GM21360 (cell line): ENCODE measurements at regions not wholly inside any gene's neighbourhood (a gene's known extent, or its start where the extent isn't known, plus 50 kb on each side); places are given as distances from the start of the nearest gene placed in this dataset.
"Not testable (repeated sequence)": the region's sequence is repeated elsewhere in the genome, so short reads cannot be mapped to it uniquely, and the experiment has no call there.

Source experiments
- ATAC-seq: cut with Tn5 transposase; IDR thresholded peaks from one replicate; pipeline ENCODE4 v1.9.1; 2021; ENCODE audit warnings: mild to moderate bottlenecking, moderate library complexity; ENCODE audit not compliant: unreplicated experiment

DNA sequence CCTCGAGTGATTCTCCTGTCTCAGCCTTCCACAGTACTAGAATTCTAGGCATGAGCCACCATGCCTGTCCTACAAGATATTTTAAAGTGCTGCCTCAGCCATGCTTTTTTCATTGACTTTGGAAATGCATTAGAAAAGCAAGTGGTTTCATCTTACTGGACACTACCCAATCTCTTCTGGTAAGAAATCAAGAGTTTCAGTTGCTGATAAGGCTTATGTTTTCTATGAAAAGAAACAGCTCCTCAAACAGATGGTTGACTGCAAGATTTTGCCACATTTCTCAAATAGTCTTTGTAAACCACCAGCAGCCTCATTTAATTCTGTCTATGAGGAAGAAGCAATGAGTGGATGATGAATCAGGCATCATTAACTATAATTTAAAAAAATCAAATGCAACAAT is 264.5 kb upstream of the LRP1B start:
- no peak for ATAC-seq

DNA sequence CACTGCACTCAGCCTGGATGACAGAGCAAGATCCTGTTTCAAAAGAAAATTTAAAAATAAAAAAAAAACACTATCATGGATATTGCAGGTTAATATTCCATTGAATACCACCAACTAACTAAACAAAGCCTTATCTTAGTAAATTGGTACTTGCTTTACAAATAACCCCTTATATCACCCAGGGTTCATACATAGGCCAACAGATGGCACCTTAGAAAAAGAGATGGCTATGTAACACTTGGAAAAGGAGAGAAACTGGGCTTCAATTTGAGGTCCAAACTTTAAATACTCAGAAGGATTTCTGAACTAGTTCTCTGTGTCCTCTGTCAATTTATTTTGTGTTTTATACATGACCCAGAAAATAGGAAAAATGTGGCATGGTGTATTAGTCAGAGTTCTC is 249.6 kb upstream of the LRP1B start:
- ATAC-seq: no peak

DNA sequence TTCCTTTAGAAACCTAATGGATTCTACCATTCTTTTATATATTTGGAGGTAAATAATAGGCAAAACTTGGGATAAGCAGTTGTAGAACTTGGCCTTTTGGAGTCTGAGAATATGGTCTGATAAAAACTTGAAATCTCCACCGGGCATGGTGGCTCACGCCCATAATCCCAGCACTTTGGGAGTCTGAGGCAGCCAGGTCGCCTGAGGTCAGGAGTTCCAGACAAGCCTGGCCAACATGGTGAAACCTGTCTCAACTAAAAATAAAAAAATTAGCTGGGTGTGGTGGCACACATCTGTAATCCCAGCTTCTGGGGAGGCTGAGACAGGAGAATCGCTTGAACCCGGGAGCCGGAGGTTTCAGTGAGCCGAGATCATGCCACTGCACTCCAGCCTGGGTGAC is 231.3 kb upstream of the LRP1B start:
- ATAC-seq: not testable (repeated sequence)

DNA sequence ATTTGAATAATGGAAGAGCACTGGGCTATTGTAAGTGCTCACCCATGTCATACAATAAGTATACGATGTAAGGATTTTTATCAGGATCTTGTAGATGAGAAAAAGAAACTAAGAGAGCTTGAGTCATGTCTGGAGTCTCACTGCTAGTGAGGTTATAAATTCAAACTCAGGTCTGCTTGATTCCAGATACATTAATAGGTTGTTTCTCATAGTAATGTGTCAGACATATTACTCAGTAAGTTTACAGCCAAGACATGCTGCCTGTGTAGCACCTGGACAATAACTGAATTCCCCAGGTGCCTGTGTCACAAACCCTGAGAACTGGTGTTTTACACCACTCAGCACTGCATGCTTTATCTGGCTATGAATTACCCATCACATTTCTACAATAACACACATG is 216.9 kb upstream of the LRP1B start:
- ATAC-seq: no peak

DNA sequence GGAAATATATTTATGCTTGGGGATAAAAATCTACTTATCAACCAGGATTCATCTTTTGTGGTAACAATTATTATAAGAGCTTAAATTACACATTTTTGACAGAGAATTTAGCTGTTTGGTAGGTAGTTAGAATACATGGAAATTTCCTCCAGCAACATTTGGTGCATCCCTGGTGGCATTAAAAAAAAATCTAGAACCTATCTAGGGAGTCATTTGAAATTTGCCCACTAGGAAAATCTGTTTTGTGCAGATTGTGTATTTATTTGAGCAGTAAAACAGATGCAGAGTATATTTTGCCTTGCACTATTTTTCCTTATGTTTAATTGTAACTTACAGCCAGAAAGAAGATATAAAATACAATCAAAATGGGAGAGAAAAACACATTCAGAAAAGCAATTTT is 208.4 kb upstream of the LRP1B start:
- ATAC-seq: no peak

DNA sequence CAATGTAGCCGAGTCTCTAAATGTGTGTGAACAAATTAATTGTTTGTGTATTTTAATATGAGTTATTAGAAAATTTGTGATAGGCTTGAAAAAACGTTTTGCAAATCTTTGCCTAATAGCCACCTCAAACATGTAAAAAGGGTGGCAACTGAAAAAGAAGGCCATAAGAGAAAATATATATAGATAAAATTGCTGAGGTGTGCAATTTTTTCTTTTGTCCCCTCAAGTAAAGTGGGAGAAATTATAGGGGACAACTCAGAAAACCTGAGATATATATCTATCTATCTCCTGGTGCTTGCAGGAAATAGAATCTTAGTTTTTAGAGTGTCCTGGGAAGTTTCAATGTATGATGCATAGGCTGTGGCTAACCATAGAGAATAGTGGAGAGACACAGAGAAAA is 201.4 kb upstream of the LRP1B start:
- no peak for ATAC-seq

DNA sequence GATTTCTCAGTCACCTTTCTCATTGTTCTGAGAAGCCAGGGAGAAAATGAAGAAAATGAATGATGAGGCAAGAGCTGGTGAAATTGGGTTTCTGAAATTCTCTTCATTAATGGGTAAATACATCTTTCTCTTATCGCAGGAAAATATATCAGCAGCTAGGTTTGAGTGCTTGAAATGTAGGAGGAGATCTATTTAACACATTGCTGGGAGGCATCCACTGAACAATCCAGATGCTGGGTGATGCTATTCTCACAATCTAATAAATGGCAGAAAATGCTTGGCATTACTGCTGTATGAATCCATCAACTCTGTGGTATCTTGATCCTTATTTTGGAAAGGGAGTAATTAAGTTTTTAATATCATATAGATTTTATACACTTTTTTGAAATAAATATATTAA is 199.6 kb upstream of the LRP1B start:
- ATAC-seq: no peak

DNA sequence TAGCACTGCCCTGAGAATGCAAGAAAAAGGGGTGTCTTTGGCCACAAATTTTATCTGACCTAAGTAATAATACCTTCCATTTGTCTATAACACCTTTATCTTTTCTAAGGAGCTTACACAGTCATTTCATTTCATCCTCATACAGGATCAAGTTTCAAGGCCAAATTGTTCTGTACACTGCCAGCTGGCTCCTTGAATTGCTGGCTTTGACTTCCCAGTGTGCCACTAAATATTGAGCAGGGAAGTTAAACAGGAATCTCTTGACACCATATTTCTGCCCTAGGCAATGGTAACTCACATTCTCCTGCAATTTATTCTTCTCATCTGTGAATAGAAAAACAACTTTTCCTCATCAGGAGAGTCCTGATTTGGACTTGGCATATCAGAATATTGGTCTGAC is 195.1 kb upstream of the LRP1B start:
- no peak for ATAC-seq

DNA sequence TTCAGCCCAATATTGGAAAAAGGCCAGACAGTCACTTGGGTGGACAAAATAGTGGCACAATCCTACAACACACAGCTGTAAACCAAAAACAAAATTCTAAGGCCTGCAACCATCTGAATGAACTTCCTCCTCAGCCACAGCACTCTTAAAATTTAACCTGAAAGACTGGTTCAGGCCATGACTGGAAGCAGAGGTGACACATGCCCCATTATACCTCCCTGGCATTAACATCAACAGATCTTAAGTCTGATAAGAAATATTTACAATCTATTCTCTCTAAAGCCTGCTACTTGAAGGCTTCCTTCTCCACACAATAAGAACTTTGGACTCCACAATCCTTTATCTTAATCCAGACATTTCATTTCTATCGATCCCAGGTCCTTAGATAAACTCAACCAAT is 192.4 kb upstream of the LRP1B start:
- no peak for ATAC-seq

DNA sequence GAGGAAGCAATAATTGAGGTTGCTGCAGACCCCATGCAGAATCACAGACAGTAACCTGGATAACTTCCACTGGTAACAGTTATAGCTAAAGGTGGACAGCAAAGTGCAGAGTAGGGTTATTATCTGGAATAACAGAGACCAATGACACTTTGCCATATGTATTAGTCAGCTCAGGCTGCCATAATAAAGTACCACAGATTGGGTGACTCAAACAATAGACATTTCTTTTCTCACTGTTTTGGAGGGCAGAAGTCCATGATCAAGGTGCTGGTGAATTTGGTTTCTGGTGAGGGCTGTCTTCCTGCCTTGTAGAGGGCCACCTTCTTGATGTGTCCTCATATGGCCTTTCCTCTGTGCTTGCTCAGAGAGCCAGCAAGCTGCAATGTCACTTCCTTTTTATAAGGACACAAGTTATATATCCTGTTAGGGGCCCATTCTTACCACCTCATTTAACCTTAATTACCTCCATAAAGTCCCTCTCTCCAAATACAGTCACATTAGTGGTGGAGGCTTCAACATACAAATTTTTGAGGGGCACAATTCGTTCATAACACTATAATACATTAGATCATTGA is 191.0 kb upstream of the LRP1B start:
- no peak for ATAC-seq

DNA sequence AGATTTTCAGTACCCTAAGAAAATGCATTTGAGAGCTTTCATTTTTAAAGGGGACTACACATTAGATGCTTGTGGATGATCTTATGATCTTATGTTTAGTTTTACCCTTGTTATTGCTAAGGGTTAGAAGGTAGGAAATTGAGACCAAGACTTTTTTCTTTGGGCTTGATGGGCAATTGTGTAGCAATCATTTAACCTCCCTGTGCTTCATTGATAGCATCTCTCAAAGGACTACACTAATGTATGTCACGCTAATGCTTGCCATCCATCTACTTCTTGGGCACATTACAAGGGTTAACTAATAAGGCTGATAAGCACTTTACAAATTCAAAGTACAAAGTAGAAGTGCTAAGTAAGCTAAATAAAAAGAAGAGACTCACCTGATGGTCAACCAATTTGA is 189.3 kb upstream of the LRP1B start:
- ATAC-seq: no peak

DNA sequence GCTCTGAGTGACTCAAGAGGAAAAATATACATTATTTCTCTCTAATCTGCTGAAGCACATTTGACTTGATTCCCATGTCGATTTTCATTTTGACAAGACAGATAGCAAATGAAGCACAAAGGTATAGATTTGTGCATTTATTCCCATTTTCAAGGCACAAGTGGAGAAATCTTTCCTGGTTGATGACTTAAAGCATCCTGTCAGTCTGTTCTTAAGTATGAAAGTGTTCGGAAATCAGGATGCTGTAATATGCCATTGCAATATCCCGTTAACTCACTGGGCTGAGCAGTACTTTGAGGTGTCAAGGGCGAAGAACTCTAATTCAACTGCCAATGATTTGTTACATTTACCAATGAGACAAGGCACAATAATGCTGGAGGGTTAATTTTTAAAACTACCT is 185.2 kb upstream of the LRP1B start:
- ATAC-seq: no peak

DNA sequence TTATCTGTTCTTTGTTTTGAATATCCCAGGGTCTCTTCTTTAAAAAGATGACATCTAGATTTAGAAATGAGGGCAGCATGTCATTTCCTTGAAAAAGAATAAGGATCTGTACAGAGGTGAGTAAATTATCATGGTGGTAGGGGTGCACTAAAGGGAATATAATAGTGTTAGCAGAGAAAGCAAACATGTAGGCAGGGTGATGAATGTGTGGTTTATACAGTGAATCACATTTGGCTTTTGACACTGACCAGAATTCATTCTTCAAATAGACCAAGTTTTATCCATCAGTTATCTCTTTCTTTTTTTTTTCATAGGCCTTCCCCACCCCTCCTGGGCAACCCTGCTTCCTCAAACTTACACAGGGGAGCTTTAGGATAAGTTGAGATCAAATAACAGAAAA is 184.5 kb upstream of the LRP1B start:
- ATAC-seq: no peak

DNA sequence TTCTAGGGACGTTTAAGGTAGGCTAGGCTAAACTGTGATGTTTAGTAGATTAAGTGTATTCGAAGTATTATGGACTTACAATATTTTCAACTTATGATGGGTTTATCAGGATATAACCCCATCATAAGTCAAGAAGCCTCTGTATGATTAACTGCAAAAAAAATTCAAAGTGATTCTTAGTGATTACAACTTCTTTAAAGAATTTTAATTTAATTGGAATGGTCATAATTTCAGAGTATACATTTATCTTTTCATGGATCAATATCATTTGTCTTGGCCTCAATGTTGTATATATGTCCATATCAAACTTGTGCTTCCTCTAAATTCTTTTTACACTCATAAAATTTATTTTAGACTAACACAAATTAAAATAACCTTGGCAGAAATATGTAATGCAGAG is 183.3 kb upstream of the LRP1B start:
- no peak for ATAC-seq

DNA sequence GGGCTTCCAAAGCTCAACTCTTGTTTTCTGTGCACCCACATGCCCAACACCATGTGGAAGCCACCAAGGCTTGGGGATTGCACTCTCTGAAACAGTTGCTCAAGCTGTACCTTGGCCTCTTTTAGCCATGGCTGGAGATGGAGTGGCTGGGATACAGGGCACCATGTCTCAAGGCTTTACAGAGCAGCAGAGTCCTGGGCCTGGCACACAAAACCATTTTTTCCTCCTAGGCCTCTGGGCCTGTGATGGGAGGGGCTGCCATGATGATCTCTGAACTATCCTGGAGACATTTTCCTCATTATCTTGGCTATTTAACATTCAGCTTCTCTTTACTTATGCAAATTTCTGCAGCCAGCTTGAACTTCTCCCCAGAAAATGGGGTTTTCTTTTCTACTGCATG is 179.7 kb upstream of the LRP1B start:
- ATAC-seq: no peak

DNA sequence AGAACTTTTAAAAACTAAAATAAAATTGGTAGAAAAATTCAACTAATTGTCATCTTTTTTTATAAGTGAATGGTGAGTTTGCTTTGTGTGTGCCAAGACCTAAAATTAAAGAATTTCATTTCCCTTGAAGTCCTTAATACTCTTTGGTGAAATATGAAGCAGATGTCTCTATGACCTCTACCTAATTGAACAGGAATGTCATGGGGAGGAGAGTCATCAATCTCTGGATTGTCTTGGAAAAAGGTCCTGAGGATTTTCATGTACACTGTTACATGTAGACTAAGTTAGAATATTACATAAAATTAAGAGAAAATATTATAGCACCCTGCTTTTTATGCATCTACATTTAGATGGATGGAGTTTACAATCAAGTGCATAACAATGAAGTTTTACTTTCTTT is 177.9 kb upstream of the LRP1B start:
- ATAC-seq: no peak

DNA sequence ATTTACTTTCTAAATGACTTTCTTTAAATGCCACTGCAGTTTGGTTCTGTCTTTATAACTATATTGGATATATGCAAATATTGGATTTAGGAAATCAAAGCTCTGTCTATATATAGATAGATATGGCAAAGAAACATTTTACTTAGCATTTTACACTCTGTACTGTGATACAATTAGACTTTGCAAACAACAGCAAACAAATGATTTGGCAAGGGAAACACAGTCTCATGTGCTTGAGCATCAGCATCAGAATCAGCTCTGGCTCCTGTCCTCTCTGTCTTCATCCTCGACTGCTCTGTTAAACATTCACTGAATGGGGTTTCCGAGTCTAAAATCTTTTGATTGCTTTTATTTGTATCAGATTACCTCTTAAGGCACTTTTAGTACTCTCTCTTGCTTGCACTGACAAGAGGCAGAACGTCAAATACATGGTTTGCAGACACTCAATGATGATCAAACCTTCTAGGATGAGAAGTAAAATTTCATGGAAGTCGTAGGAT is 176.8 kb upstream of the LRP1B start:
- no peak for ATAC-seq

DNA sequence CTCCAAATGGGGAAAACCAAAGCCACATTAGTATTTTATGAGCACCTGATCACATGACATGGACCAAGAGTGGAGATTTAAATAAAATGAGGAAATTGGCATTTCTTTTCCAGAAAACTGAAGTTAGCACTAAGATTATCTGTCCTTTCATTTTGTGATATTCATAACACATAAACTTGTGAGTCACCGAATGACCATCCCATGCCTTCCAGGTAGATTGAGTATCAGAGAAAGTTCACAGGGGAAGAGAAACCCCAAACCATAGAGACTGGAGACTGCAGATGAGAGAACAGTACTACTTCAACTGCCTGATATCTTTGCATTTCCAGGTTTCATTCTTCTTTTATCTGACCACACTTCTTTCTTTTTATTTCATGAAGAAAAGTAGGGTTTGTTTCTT is 176.3 kb upstream of the LRP1B start:
- ATAC-seq: no peak

DNA sequence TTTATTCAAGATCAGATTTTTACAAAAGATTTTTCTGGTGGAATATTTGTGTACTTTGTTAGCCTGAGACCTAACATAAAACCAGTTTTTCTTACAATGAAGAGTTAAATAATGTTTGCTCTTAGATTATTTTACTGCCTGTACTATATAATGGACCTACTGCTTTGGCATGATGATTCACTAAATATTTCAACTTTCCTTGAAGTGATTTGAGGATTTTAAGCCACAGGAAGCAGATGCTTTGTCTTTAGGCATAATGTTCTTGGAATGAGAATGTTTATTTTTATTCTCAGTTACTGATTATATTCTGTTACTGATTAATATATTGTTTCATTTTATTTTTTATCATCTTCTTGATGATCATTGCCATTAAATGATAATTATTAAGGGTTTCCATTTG is 175.3 kb upstream of the LRP1B start:
- no peak for ATAC-seq

DNA sequence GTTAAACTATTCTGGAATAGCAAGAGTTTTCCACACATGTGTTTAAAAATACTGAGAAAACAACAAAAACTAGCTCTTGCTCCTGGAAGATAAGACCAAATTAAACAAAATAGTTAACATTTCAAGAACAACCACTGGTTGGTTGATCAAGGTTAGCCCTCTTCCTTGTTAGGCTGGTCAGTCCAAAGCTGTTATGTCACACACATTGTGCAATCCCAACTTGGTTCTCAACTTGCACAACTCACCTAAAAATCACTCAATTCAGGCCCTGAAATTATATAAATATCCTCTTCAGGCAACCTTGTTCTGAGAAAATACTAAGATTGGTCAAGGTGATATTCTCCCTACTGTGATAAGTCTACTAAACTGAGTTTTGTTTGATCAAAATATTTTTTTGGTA is 169.7 kb upstream of the LRP1B start:
- ATAC-seq: no peak

DNA sequence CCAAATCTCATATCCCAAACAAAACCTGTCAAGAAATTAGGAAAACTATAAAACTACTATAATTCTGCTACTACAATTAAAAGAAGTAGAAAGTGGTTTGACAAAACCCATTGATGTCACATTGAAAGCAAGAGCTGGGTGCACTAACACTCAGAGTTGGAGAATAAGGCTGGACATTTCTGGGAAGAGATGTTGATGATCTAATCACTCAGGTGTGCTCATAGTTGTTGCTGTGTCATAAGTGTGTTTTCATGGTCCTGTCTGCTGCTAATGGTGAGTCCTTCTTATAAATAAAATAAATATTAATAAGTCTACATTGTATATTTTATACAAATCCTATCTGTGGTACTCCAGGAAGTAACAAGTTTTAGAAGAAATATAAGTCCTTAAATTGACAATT is 168.2 kb upstream of the LRP1B start:
- no peak for ATAC-seq

DNA sequence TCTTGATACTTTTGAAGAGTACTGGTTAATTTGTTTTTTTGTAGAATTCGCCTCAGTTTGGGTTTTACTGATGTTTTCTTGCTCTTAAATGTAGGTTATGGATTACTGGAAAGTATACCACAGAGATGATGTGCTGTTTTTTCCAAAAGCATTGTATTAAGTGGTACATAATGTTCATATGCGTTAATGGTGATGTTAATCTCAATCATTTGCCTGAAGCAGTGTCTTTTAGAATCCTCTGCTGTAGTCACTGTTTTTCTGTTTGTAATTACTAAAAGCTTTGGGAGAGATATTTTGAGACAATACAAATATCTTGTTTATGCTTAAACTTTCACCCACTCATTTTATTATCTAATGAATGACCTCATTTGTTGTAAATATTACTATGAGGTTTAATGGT is 163.4 kb upstream of the LRP1B start:
- ATAC-seq: no peak

DNA sequence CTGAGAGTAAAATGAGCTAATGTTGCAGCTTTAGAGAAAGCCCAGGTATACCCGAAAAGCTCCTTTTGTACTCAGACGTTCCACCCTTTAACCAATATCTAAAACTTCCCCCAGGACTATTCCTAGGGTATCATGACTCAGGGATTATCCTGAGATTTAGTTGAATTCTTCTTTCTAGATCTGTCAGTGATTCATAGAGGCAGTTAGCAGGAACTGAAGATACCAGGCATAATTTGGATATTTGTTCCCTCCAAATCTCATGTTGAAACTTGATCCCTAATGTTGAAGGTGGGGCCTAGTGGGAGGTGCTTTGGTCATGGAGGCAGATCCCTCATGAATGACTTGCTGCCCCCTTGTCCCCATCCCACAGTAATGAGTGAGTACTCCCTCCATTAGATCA is 161.2 kb upstream of the LRP1B start:
- no peak for ATAC-seq

DNA sequence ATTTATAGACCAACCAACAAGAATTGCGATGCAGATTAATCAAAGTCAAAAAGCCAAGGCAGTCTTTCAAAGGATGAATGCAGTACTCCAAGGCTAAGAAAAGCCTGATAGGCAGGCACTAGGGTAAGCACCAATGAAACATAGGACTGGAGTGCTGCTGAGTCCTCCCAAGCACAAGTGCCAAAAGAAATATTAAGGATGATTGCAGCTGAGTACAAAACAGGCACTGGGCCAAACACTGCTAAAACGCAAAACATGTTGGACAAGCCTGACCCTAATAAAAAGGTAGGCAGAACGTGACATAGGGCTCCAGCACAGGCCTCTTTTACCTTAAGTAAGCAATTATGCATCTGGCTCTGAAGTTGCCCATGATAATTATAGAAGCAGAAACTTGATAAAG is 160.1 kb upstream of the LRP1B start:
- ATAC-seq: no peak
